ENCODE measurements at regions not wholly inside any gene's neighbourhood (a gene's known extent, or its start where the extent isn't known, plus 50 kb on each side); places are given as distances from the start of the nearest gene placed in this dataset.

DNA sequence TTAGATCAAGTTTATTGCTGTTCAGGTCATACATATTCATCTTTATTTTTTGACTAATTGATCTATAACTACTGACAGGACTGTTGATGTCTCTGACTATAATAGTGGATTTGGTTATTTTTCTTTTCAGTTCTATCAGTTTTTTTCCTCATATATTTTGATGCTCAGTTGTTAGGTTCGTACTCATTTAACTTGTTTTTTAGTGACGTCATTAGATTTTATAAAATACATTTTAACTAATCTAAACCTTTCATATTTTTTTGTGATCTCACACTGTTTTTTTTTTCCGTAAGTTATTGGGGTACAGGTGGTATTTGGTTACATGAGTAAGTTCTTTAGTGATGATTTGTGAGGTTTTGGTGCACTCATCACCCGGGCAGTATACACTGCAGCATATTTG lies 841.2 kb upstream of the FBXO33 start:
- TF ChIP-seq, protein P1, sequence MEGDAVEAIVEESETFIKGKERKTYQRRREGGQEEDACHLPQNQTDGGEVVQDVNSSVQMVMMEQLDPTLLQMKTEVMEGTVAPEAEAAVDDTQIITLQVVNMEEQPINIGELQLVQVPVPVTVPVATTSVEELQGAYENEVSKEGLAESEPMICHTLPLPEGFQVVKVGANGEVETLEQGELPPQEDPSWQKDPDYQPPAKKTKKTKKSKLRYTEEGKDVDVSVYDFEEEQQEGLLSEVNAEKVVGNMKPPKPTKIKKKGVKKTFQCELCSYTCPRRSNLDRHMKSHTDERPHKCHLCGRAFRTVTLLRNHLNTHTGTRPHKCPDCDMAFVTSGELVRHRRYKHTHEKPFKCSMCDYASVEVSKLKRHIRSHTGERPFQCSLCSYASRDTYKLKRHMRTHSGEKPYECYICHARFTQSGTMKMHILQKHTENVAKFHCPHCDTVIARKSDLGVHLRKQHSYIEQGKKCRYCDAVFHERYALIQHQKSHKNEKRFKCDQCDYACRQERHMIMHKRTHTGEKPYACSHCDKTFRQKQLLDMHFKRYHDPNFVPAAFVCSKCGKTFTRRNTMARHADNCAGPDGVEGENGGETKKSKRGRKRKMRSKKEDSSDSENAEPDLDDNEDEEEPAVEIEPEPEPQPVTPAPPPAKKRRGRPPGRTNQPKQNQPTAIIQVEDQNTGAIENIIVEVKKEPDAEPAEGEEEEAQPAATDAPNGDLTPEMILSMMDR (conservative IDR thresholded peaks at IDR 0.05) = no peak
- TF ChIP-seq ZFX (IDR thresholded peaks at IDR 0.05) = no peak

All from C4-2B (cell line).